WTC11 (cell line): ENCODE measurements at regions not wholly inside any gene's neighbourhood (a gene's known extent, or its start where the extent isn't known, plus 50 kb on each side); places are given as distances from the start of the nearest gene placed in this dataset.

Experiments used
- ATAC-seq: fragments of 200-7000 bp; cut with Tn5 transposase; 2 replicates; pipeline ENCODE4 v1.10.0; 2021; ENCODE audit warnings: mild to moderate bottlenecking, moderate library complexity
- CTCF ChIA-PET: fragments of 300-600 bp; sonication (Branson Sonifier 250); formaldehyde crosslinking; loops from one replicate; lab custom pipeline; 2021; ENCODE audit warnings: antibody characterized with exemption; lab: Charles Lee
- POLR2A ChIA-PET: fragments of 350-600 bp; sonication (Branson Sonifier 250); formaldehyde crosslinking; loops from one replicate; lab custom pipeline; 2021; ENCODE audit warnings: antibody characterized with exemption; lab: Charles Lee
- DNase-seq: peaks from one replicate; pipeline ENCODE4 v3.0.0; 2021; ENCODE audit warnings: low spot score
- H3K27ac Mint-ChIP-seq: 2 replicates; pipeline ENCODE4 v1.8.0; 2021; ENCODE audit warnings: mixed read lengths
- H3K27me3 Mint-ChIP-seq: 2 replicates; pipeline ENCODE4 v1.8.0; 2021; ENCODE audit warnings: low read depth, mild to moderate bottlenecking, moderate library complexity, mixed read lengths
- H3K36me3 Mint-ChIP-seq: 2 replicates; pipeline ENCODE4 v1.8.0; 2021; ENCODE audit warnings: mixed read lengths
- H3K4me1 Mint-ChIP-seq: 2 replicates; pipeline ENCODE4 v1.8.0; 2022; ENCODE audit warnings: mixed read lengths
- H3K4me3 Mint-ChIP-seq: 2 replicates; pipeline ENCODE4 v1.8.0; 2021; ENCODE audit warnings: mild to moderate bottlenecking, moderate library complexity, mixed read lengths
- H3K9me3 Mint-ChIP-seq: 2 replicates; pipeline ENCODE4 v1.8.0; 2021; ENCODE audit warnings: mixed read lengths
- AR ChIP-seq: fragments of 250-450 bp; sonication (Bioruptor Pico); IDR thresholded peaks from 2 replicates; pipeline ENCODE4 v1.9.0; 2021; ENCODE audit warnings: mild to moderate bottlenecking
- ATF1 ChIP-seq: sonication (generic); formaldehyde crosslinking; IDR thresholded peaks from 2 replicates; pipeline ENCODE4 v1.8.1; 2023; ENCODE audit warnings: mild to moderate bottlenecking, moderate library complexity, missing genetic modification reagents
- CDX4 ChIP-seq: fragments of 250-450 bp; sonication (Bioruptor Pico); IDR thresholded peaks from 2 replicates; pipeline ENCODE4 v1.9.0; 2021; ENCODE audit warnings: moderate library complexity, mild to moderate bottlenecking, inconsistent platforms, borderline replicate concordance
- E2F5 ChIP-seq: sonication (generic); formaldehyde crosslinking; IDR thresholded peaks from 2 replicates; pipeline ENCODE4 v1.8.1; 2022; ENCODE audit warnings: mild to moderate bottlenecking, moderate library complexity, missing genetic modification reagents
- EMX1 ChIP-seq: fragments of 250-450 bp; sonication (Bioruptor Pico); IDR thresholded peaks from 2 replicates; pipeline ENCODE4 v1.8.0; 2021; ENCODE audit warnings: mild to moderate bottlenecking
- FOXJ3 ChIP-seq: sonication (generic); formaldehyde crosslinking; IDR thresholded peaks from 2 replicates; pipeline ENCODE4 v1.9.0; 2021; ENCODE audit warnings: missing genetic modification reagents, mild to moderate bottlenecking, borderline replicate concordance
- FOXK1 ChIP-seq: sonication (generic); formaldehyde crosslinking; IDR thresholded peaks from 2 replicates; pipeline ENCODE4 v1.8.0; 2022; ENCODE audit warnings: mild to moderate bottlenecking, moderate library complexity, missing genetic modification reagents
- JAZF1 ChIP-seq: fragments of 250-450 bp; sonication (Bioruptor Pico); IDR thresholded peaks from 2 replicates; pipeline ENCODE4 v1.9.0; 2021; ENCODE audit warnings: moderate library complexity, mild to moderate bottlenecking, inconsistent platforms
- MAX ChIP-seq: sonication (generic); formaldehyde crosslinking; IDR thresholded peaks from 2 replicates; pipeline ENCODE4 v1.8.0; 2022; ENCODE audit warnings: mild to moderate bottlenecking, missing genetic modification reagents
- MXD4 ChIP-seq: fragments of 250-450 bp; sonication (Bioruptor Pico); IDR thresholded peaks from 2 replicates; pipeline ENCODE4 v1.8.0; 2021; ENCODE audit warnings: mild to moderate bottlenecking, moderate library complexity, borderline replicate concordance
- NFATC4 ChIP-seq: fragments of 250-450 bp; sonication (Bioruptor Pico); IDR thresholded peaks from 2 replicates; pipeline ENCODE4 v1.9.0; 2021; ENCODE audit warnings: mild to moderate bottlenecking
- NFE2L1 ChIP-seq: sonication (generic); formaldehyde crosslinking; IDR thresholded peaks from 2 replicates; pipeline ENCODE4 v1.8.1; 2023; ENCODE audit warnings: missing genetic modification reagents
- NR3C1 ChIP-seq: sonication (generic); formaldehyde crosslinking; conservative IDR thresholded peaks from 2 replicates; pipeline ENCODE4 v1.8.1; 2023; ENCODE audit warnings: low read depth, mild to moderate bottlenecking, missing genetic modification reagents
- SP1 ChIP-seq: sonication (generic); formaldehyde crosslinking; conservative IDR thresholded peaks from 2 replicates; pipeline ENCODE4 v1.8.1; 2022; ENCODE audit warnings: missing genetic modification reagents
- TEAD1 ChIP-seq: sonication (generic); formaldehyde crosslinking; IDR thresholded peaks from 2 replicates; pipeline ENCODE4 v1.8.0; 2022; ENCODE audit warnings: mild to moderate bottlenecking, missing genetic modification reagents
- USF1 ChIP-seq: sonication (generic); formaldehyde crosslinking; IDR thresholded peaks from 2 replicates; pipeline ENCODE4 v1.8.0; 2022; ENCODE audit warnings: mild to moderate bottlenecking, missing genetic modification reagents
- ZBTB21 ChIP-seq: sonication (generic); formaldehyde crosslinking; IDR thresholded peaks from 2 replicates; pipeline ENCODE4 v1.8.1; 2023; ENCODE audit warnings: mild to moderate bottlenecking, missing genetic modification reagents, borderline replicate concordance
- ZMAT4 ChIP-seq: fragments of 250-450 bp; sonication (Bioruptor Pico); IDR thresholded peaks from 2 replicates; pipeline ENCODE4 v1.9.0; 2021; ENCODE audit warnings: mild to moderate bottlenecking
- ZNF512 ChIP-seq: sonication (generic); formaldehyde crosslinking; IDR thresholded peaks from 2 replicates; pipeline ENCODE4 v1.8.1; 2022; ENCODE audit warnings: missing genetic modification reagents, borderline replicate concordance

GRCh38 chr2:44098891-44099290 is 69.8 kb upstream of the PPM1B start:
- no peak overlapping the region for H3K4me3 Mint-ChIP-seq

More at GRCh38 chr2:44098891-44099290, 69.8 kb upstream of the PPM1B start:
- 0 out of 2 replicates have a peak, but pooled peaks cover 3% of the 10 kb centered on the region for H3K36me3 Mint-ChIP-seq
- TF ChIP-seq SP1 (CRISPR knock-in tag) (no peak), AR (CRISPR knock-in tag) (no peak), NFATC4 (CRISPR knock-in tag) (no peak), FOXJ3 (CRISPR knock-in tag) (no peak), NR3C1 (CRISPR knock-in tag) (no peak), FOXK1 (CRISPR knock-in tag) (no peak), TEAD1 (CRISPR knock-in tag) (no peak), EMX1 (CRISPR knock-in tag) (no peak), MAX (CRISPR knock-in tag) (no peak), NFE2L1 (CRISPR knock-in tag) (no peak), JAZF1 (CRISPR knock-in tag) (no peak), ZNF512 (CRISPR knock-in tag) (no peak), E2F5 (CRISPR knock-in tag) (no peak), ATF1 (CRISPR knock-in tag) (no peak), MXD4 (CRISPR knock-in tag) (no peak), CDX4 (CRISPR knock-in tag) (no peak), ZMAT4 (CRISPR knock-in tag) (no peak), USF1 (CRISPR knock-in tag) (no peak), ZBTB21 (CRISPR knock-in tag) (no peak)
- DNase-seq (no peak), ATAC-seq (no peak)
- ChIA-PET POLR2A (no interaction called here), CTCF (no interaction called here)
- peaks cover 4% of the 10 kb centered on the region; the same call in 1 of the 2 replicates for H3K9me3 Mint-ChIP-seq
- no peaks in the 10 kb centered on the region; the same call in 1 of the 2 replicates for H3K27me3 Mint-ChIP-seq
- H3K27ac Mint-ChIP-seq, result no peak overlapping the region
- peaks cover 10% of the 10 kb centered on the region for H3K4me1 Mint-ChIP-seq
